ENCODE measurements at regions not wholly inside any gene's neighbourhood (a gene's known extent, or its start where the extent isn't known, plus 50 kb on each side); places are given as distances from the start of the nearest gene placed in this dataset.

DNA sequence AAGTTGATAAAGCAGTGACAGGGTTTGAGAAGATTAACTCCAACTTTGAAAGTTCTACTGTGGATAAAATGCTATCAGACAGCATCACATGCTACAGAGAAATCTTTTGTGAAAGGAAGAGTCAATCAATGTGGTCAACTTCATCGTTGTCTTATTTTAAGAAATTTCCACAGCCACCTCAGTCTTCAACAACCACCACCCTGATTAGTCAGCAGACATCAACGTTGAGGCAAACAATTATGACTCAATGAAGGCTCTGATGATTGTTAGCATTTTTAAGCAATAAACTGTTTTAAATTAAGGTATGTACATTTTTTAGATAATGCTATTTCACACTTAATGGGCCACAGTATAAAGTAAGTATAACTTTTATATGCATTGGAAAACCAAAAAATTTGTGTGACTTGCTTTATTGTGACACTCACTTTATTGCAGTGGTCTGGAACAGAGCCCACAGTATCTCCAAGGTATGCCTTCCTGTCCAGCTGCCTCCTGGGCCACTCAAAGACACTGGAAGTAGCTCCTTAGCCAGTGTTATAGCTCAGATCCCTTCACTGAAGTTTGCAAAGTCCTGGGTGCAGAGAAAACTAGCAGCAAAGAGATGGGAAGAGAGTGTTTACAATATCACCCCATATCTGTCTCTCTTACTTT is 293.1 kb downstream of the ARHGAP12 start:
- no peak for DNase-seq

GRCh38 chr10:31635009-31635408 is 293.6 kb downstream of the ARHGAP12 start:
- no peak for DNase-seq

GRCh38 chr10:31630861-31631567 is 297.6 kb downstream of the ARHGAP12 start:
- DNase-seq: no peak

DNA sequence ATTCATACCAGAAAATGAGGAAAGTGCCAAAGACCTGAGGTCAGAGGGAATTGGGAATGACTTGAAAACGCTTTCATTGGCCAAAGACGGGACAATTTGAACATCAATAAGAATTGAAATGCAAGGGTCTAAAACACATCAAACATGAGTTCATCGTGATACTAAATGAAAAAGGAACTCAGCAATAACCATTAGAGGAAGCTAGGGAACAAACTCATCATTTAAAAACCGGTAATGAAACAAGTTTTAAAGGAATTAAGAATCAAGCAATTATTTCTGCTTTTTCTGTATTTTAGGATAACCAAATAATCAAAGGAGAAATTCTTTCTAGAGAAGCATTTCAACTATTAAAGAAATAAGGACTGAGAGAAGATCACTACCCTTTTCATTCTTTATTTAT is 303.1 kb downstream of the ARHGAP12 start:
- DNase-seq: no peak

DNA sequence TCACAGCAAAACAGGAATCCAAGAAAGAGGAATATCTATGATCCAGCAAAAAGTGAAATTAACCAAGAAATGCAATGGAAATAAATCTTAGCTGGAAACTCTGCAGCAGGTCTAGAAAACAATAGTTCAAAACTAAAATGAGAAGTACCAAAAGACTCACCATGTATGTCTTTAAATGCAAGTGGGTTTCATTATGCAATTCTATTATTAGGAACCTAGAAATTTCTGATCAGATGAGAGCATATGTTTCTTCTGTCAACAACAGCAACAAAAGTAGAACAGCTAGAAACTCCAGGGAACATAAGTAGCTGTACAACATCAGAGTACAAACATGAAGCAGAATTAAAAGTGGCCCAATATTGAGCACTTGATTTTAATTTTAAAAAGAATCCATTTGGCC is 304.0 kb downstream of the ARHGAP12 start:
- no peak for DNase-seq

DNA sequence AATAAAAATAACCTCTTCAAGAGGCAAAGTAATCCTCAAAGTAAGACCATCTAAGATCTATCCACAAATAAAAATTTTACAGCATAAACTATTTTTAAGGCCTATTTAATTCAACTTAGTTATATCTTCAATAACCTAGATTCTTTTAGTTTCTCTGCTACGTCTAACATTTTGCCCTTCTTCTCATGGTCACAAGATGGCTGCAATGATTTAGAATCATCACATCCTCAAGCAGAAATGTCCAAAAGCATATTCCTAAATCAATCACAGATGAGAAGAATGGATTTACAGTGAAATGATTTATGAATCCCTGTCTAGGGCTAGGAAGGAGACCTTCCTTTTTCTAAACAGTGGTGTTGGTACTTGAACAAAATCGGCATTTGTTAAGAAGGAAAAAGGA is 304.7 kb downstream of the ARHGAP12 start:
- no peak for DNase-seq

DNA sequence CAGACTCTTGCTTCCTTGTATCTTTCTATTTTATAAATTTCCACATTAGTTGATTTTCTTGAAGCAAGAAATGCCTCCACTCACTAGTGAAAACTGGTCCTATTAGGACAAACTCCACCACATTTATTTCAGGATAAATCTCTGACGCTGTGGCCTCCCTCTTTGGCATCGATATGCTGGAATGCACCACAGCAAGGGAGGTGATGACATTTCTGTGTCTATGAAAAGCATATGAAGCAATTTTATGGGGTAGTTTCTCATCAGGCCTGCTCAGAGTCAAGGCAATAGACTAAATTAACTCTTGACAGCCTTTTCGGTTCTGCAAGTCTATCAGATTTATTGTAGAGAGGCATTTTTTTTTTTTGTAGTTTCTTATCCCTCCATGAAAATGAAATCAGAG is 304.4 kb downstream of the ZEB1 start:
- no peak for DNase-seq

- DNase-seq: no peak
These were observed 304.0 kb downstream of the ZEB1 start for GRCh38 chr10:31622978-31623377.

DNA sequence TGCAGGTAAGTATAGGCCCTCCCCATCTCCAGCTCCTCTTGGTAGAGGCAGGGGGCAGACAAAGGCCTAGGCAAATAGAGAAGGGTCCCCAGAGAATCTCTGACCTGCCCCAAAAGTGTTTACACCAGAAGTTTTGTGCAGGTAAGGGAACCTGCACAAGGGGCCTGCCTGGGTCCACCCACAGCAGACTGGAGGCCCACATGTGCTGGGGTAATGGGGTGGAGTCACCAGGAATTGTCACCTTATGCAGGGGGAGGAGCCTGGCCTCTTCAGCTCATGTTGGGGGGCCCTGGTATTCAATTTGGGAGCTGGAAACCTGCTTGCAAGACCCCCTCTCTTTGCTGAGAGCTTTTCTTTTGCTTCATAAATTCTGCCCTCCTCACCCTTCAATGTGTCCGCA is 302.7 kb downstream of the ZEB1 start:
- no peak for DNase-seq

DNA sequence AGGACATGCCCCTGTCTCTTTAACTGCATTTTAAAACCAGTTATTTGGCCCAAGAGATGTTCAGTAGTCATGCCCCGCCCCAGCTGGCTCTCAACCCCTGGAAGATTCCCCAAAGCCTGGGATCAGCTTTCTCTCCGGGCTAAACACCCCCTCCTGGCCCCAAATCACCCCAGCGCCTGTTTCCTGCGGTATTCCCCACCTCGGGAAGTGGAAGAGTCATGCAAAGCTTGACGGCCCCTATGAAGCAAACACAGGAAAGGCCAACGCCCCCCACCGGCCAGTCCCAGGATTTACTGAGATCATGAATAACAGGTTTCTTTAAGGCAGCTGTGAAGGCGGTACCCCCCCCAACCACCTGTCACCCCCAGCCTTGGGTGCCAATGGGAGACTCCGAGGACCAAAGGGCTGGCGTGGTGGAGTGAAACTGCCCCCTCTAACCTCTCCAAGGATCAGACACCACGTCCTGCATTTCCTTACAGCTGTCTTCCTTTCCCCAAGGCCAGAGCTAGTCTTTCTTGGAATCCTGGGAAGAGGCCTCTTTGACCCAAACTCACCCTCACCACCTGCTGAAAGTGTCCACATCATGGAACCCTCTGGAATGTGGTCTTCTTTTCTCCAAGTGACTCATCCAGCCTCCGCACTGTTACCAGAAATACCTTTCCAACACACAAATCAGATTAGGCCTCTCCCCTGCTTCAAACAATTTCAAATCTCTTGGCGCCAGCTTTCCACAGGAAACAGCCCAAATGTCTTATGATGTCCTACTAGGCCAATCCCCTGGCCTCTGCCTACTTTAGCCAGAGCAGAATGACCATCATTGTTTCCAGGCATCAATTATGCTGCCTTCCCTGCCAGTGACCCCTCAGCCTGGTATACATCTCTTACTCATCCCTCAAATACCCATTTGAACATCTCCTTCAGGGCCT is 301.5 kb downstream of the ZEB1 start:
- DNase-seq: no peak

- no peak for DNase-seq
These were observed 300.6 kb downstream of the ZEB1 start for GRCh38 chr10:31619531-31620061.

- DNase-seq: no peak
These were observed 299.7 kb downstream of the ZEB1 start for GRCh38 chr10:31618541-31619291.

GRCh38 chr10:31617757-31618156 is 298.7 kb downstream of the ZEB1 start:
- no peak for DNase-seq

- DNase-seq: no peak
These were observed 298.1 kb downstream of the ZEB1 start for GRCh38 chr10:31617133-31617532.

- DNase-seq: no peak
These were observed 296.1 kb downstream of the ZEB1 start for GRCh38 chr10:31615129-31615528.

DNA sequence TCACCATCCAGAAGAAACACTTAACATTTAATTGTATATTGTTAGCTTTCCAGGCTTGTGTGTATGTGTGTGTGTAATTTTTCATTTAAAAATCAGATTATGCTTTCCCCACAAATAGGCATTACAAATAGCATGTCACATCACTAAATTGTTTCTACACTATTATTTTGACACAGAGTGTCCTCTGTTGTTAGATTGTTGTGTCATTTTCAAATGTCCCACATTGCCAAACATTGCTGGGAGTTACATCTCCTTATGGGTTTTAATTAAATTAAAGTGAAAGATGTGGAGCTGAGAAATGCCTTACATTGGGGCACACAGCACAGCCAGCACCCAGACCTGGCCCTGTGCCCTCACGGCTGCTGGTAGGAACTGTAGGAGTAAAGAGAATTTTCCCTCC is 295.6 kb downstream of the ZEB1 start:
- DNase-seq: no peak

- no peak for DNase-seq
These were observed 293.1 kb downstream of the ZEB1 start for GRCh38 chr10:31612082-31612481.

- no peak for DNase-seq
These were observed 292.1 kb downstream of the ZEB1 start for GRCh38 chr10:31611161-31611560.

GRCh38 chr10:31607481-31607880 is 288.5 kb downstream of the ZEB1 start:
- no peak for DNase-seq

DNA sequence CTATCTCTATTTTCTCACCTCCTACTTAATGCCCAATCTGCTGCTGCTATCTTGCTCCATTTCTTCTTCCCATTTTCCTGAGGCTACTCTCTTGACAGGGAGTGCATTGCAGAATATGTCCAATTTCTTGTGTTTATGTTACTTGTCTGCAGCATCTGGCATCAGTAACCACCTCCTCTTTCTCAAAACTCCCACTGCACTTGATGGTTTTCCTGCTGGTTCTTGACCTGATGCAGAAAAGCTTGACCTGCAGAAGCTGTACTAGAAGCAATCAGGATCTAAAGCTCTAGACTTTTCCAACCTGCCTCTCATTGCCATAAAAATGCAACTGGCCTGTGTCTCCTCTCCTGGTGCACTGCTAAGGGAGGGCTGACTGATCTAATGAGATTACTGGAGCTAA is 287.8 kb downstream of the ZEB1 start:
- DNase-seq: no peak

- no peak for DNase-seq
These were observed 287.0 kb downstream of the ZEB1 start for GRCh38 chr10:31605861-31606525.

DNA sequence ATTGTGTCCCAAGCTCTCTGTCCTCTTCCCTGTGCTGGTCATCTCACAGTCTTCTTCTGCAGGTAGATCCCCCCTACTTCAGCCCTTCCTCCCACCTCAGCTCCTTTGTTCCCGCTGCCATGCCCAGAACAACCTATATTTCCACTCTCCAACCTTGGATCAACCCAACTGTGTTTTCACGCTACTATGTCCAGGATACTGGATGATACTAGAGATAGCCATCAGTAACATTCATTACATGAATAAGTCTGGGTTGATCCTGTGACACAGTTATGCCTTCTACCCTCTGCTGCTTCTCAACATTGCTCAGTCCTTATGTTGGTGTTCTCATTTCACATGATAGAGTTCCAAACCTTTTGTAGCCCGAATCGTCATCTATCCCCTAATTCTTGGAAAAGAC is 286.4 kb downstream of the ZEB1 start:
- no peak for DNase-seq
